ENCODE measurements at regions not wholly inside any gene's neighbourhood (a gene's known extent, or its start where the extent isn't known, plus 50 kb on each side); places are given as distances from the start of the nearest gene placed in this dataset.

GRCh38 chr2:128413014-128413717, 94.5 kb upstream of the HS6ST1 start:
- H3K27ac Mint-ChIP-seq = no peak overlapping the region
- peaks cover 0 to 3% (median 0%) of the 10 kb centered on the region in 11 donors for H3K9me3 Mint-ChIP-seq
- no peak for ATAC-seq

GRCh38 chr2:128413718-128414341, 95.2 kb upstream of the HS6ST1 start:
- H3K27ac ChIP-seq (ENCODE audit: low read depth, low read length) = no peak overlapping the region
- H3K4me3 Mint-ChIP-seq = no peak overlapping the region
- CTCF ChIA-PET = no interaction called here
- H3K9me3 Mint-ChIP-seq = peaks cover 0 to 3% (median 0%) of the 10 kb centered on the region in 11 donors
- no peaks in the 10 kb centered on the region for H3K4me1 ChIP-seq (ENCODE audit: control insufficient read depth in 2 of 2, insufficient read depth in 2 of 2, low read length in 2 of 2)
- ATAC-seq (no peak), DNase-seq (peak in 1 of 9 donors; percentile 4)
- intact Hi-C loops (cut with micrococcal nuclease) = no loop called here
- no peaks in the 10 kb centered on the region for H3K9me3 ChIP-seq (ENCODE audit: control insufficient read depth in 2 of 3, low read length in 3 of 3)
- no peaks in the 10 kb centered on the region for H3K4me1 Mint-ChIP-seq
- no peaks in the 10 kb centered on the region for H3K36me3 ChIP-seq (ENCODE audit: control insufficient read depth in 2 of 3, insufficient read depth in 3 of 3, low read length in 3 of 3)
- H3K27me3 ChIP-seq (ENCODE audit: control insufficient read depth in 2 of 2, insufficient read depth in 2 of 2, low read length in 2 of 2) = no peaks in the 10 kb centered on the region
- H3K27me3 Mint-ChIP-seq = peaks cover 0 to 3% (median 0%) of the 10 kb centered on the region in 5 donors
- POLR2A ChIA-PET = no interaction called here
- no peak overlapping the region for H3K27ac Mint-ChIP-seq
- no peaks in the 10 kb centered on the region for H3K36me3 Mint-ChIP-seq
- no peak overlapping the region for H3K4me3 ChIP-seq (ENCODE audit: low read length)

More at GRCh38 chr2:128413014-128413717, 94.5 kb upstream of the HS6ST1 start:
- no peaks in the 10 kb centered on the region for H3K4me1 Mint-ChIP-seq
- DNase-seq = peak in 1 of 9 donors; percentile 13
- Histone ChIP-seq H3K9me3 (ENCODE audit: control insufficient read depth in 2 of 3, low read length in 3 of 3) (no peaks in the 10 kb centered on the region), H3K36me3 (ENCODE audit: control insufficient read depth in 2 of 3, insufficient read depth in 3 of 3, low read length in 3 of 3) (no peaks in the 10 kb centered on the region), H3K4me1 (ENCODE audit: control insufficient read depth in 2 of 2, insufficient read depth in 2 of 2, low read length in 2 of 2) (no peaks in the 10 kb centered on the region), H3K27me3 (ENCODE audit: control insufficient read depth in 2 of 2, insufficient read depth in 2 of 2, low read length in 2 of 2) (no peaks in the 10 kb centered on the region), H3K27ac (ENCODE audit: low read depth, low read length) (no peak overlapping the region), H3K4me3 (ENCODE audit: low read length) (no peak overlapping the region)
- intact Hi-C loops (cut with micrococcal nuclease) = no loop called here
- H3K36me3 Mint-ChIP-seq = no peaks in the 10 kb centered on the region
- ChIA-PET POLR2A (no interaction called here), CTCF (no interaction called here)
- H3K4me3 Mint-ChIP-seq = no peak overlapping the region
- peaks cover 0 to 3% (median 3%) of the 10 kb centered on the region in 5 donors for H3K27me3 Mint-ChIP-seq

- H3K9me3 ChIP-seq (ENCODE audit: control insufficient read depth in 2 of 3, low read length in 3 of 3) = peaks cover 0 to under 1% (median 0%) of the 10 kb centered on the region in 3 experiments
- peak in 1 of 9 donors; percentile 13 for DNase-seq
- peaks cover 0 to 3% (median 0%) of the 10 kb centered on the region in 5 donors for H3K27me3 Mint-ChIP-seq
- no peak overlapping the region for H3K4me3 Mint-ChIP-seq
- H3K9me3 Mint-ChIP-seq = peaks cover 0 to 4% (median under 1%) of the 10 kb centered on the region in 11 donors
- H3K36me3 Mint-ChIP-seq = peaks cover 0 to under 1% (median 0%) of the 10 kb centered on the region in 5 donors
- H3K36me3 ChIP-seq (ENCODE audit: control insufficient read depth in 2 of 3, insufficient read depth in 3 of 3, low read length in 3 of 3) = no peaks in the 10 kb centered on the region
- intact Hi-C loops (cut with micrococcal nuclease) = no loop called here
- no peaks in the 10 kb centered on the region for H3K4me1 ChIP-seq (ENCODE audit: control insufficient read depth in 2 of 2, insufficient read depth in 2 of 2, low read length in 2 of 2)
- ChIA-PET CTCF (no interaction called here), POLR2A (no interaction called here)
- H3K27ac ChIP-seq (ENCODE audit: low read depth, low read length) = no peak overlapping the region
- no peak overlapping the region for H3K4me3 ChIP-seq (ENCODE audit: low read length)
- H3K27ac Mint-ChIP-seq = peak overlapping the region in 1 of 9 donors; percentile 25
- H3K4me1 Mint-ChIP-seq = no peaks in the 10 kb centered on the region
- ATAC-seq = no peak
- H3K27me3 ChIP-seq (ENCODE audit: control insufficient read depth in 2 of 2, insufficient read depth in 2 of 2, low read length in 2 of 2) = no peaks in the 10 kb centered on the region
Observed at GRCh38 chr2:128414351-128414750, 95.7 kb upstream of the HS6ST1 start.

GRCh38 chr2:128414946-128415778, 96.5 kb upstream of the HS6ST1 start:
- POLR2A ChIA-PET = no interaction called here
- H3K36me3 Mint-ChIP-seq = peaks cover 0 to 9% (median 0%) of the 10 kb centered on the region in 5 donors
- intact Hi-C loops (cut with micrococcal nuclease) = no loop called here
- peaks cover 0 to 7% (median 0%) of the 10 kb centered on the region in 5 donors for H3K27me3 Mint-ChIP-seq
- Histone ChIP-seq H3K27me3 (ENCODE audit: control insufficient read depth in 2 of 2, insufficient read depth in 2 of 2, low read length in 2 of 2) (no peaks in the 10 kb centered on the region), H3K36me3 (ENCODE audit: control insufficient read depth in 2 of 3, insufficient read depth in 3 of 3, low read length in 3 of 3) (no peaks in the 10 kb centered on the region), H3K27ac (ENCODE audit: low read depth, low read length) (no peak overlapping the region), H3K4me3 (ENCODE audit: low read length) (no peak overlapping the region), H3K9me3 (ENCODE audit: control insufficient read depth in 2 of 3, low read length in 3 of 3) (peaks cover 0 to 3% (median 0%) of the 10 kb centered on the region in 3 experiments), H3K4me1 (ENCODE audit: control insufficient read depth in 2 of 2, insufficient read depth in 2 of 2, low read length in 2 of 2) (no peaks in the 10 kb centered on the region)
- DNase-seq (peak in 1 of 9 donors; percentile 11), ATAC-seq (no peak)
- H3K4me3 Mint-ChIP-seq = no peak overlapping the region
- no peaks in the 10 kb centered on the region for H3K4me1 Mint-ChIP-seq
- CTCF ChIA-PET = no interaction called here
- H3K27ac Mint-ChIP-seq = no peak overlapping the region
- peaks cover 0 to 13% (median 5%) of the 10 kb centered on the region in 11 donors for H3K9me3 Mint-ChIP-seq

GRCh38 chr2:128415779-128416061, 97.1 kb upstream of the HS6ST1 start:
- Mint-ChIP-seq H3K9me3 (peaks cover 0 to 15% (median 5%) of the 10 kb centered on the region in 11 donors), H3K4me1 (no peaks in the 10 kb centered on the region), H3K36me3 (peaks cover 0 to 10% (median 0%) of the 10 kb centered on the region in 5 donors), H3K27me3 (peaks cover 0 to 7% (median 0%) of the 10 kb centered on the region in 5 donors), H3K4me3 (no peak overlapping the region), H3K27ac (no peak overlapping the region)
- Histone ChIP-seq H3K27me3 (ENCODE audit: control insufficient read depth in 2 of 2, insufficient read depth in 2 of 2, low read length in 2 of 2) (no peaks in the 10 kb centered on the region), H3K4me3 (ENCODE audit: low read length) (no peak overlapping the region), H3K4me1 (ENCODE audit: control insufficient read depth in 2 of 2, insufficient read depth in 2 of 2, low read length in 2 of 2) (no peaks in the 10 kb centered on the region), H3K36me3 (ENCODE audit: control insufficient read depth in 2 of 3, insufficient read depth in 3 of 3, low read length in 3 of 3) (no peaks in the 10 kb centered on the region), H3K27ac (ENCODE audit: low read depth, low read length) (no peak overlapping the region), H3K9me3 (ENCODE audit: control insufficient read depth in 2 of 3, low read length in 3 of 3) (peaks cover 0 to 3% (median 0%) of the 10 kb centered on the region in 3 experiments)
- DNase-seq (no peak), ATAC-seq (no peak)
- intact Hi-C loops (cut with micrococcal nuclease) = no loop called here
- ChIA-PET CTCF (no interaction called here), POLR2A (no interaction called here)

- H3K4me1 ChIP-seq (ENCODE audit: control insufficient read depth in 2 of 2, insufficient read depth in 2 of 2, low read length in 2 of 2) = no peaks in the 10 kb centered on the region
- ATAC-seq (no peak), DNase-seq (peak in 1 of 9 donors; percentile 6)
- ChIA-PET POLR2A (no interaction called here), CTCF (no interaction called here)
- Mint-ChIP-seq H3K4me3 (no peak overlapping the region), H3K9me3 (peaks cover 0 to 19% (median 5%) of the 10 kb centered on the region in 11 donors), H3K36me3 (peaks cover 0 to 10% (median 0%) of the 10 kb centered on the region in 5 donors), H3K27me3 (peaks cover 0 to 7% (median 0%) of the 10 kb centered on the region in 5 donors), H3K27ac (no peak overlapping the region), H3K4me1 (no peaks in the 10 kb centered on the region)
- no peaks in the 10 kb centered on the region for H3K36me3 ChIP-seq (ENCODE audit: control insufficient read depth in 2 of 3, insufficient read depth in 3 of 3, low read length in 3 of 3)
- H3K4me3 ChIP-seq (ENCODE audit: low read length) = no peak overlapping the region
- H3K27me3 ChIP-seq (ENCODE audit: control insufficient read depth in 2 of 2, insufficient read depth in 2 of 2, low read length in 2 of 2) = no peaks in the 10 kb centered on the region
- intact Hi-C loops (cut with micrococcal nuclease) = no loop called here
- no peak overlapping the region for H3K27ac ChIP-seq (ENCODE audit: low read depth, low read length)
- peaks cover 0 to 3% (median 0%) of the 10 kb centered on the region in 3 experiments for H3K9me3 ChIP-seq (ENCODE audit: control insufficient read depth in 2 of 3, low read length in 3 of 3)
Observed at GRCh38 chr2:128416109-128416785, 97.6 kb upstream of the HS6ST1 start.

Measured in naive thymus-derived CD4-positive, alpha-beta T cell (primary cell).